HFFc6 (cell line): ENCODE measurements at regions not wholly inside any gene's neighbourhood (a gene's known extent, or its start where the extent isn't known, plus 50 kb on each side); places are given as distances from the start of the nearest gene placed in this dataset.
"Not testable (repeated sequence)": the region's sequence is repeated elsewhere in the genome, so short reads cannot be mapped to it uniquely, and the experiment has no call there.

Experiments
- DNase-seq: peaks from one replicate; pipeline ENCODE4 v3.0.0-alpha.2; 2018
- H3K27ac Mint-ChIP-seq: 2 replicates; pipeline ENCODE4 v1.8.0; 2020; ENCODE audit warnings: mild to moderate bottlenecking, mixed read lengths
- H3K27me3 Mint-ChIP-seq: 2 replicates; pipeline ENCODE4 v1.8.0; 2021; ENCODE audit warnings: mild to moderate bottlenecking, moderate library complexity, mixed read lengths; ENCODE audit not compliant: insufficient read depth
- H3K36me3 Mint-ChIP-seq: 2 replicates; pipeline ENCODE4 v1.8.0; 2021; ENCODE audit warnings: low read depth, mixed read lengths
- H3K4me1 Mint-ChIP-seq: 2 replicates; pipeline ENCODE4 v1.8.0; 2020; ENCODE audit warnings: low read depth, mixed read lengths
- H3K4me3 Mint-ChIP-seq: 2 replicates; pipeline ENCODE4 v1.8.0; 2020; ENCODE audit warnings: mild to moderate bottlenecking, moderate library complexity, mixed read lengths
- H3K9me3 Mint-ChIP-seq: 2 replicates; pipeline ENCODE4 v1.8.0; 2020; ENCODE audit warnings: mild to moderate bottlenecking, mixed read lengths
- TF ChIP-seq, protein P1 (sequence below): fragments of 200-600 bp; sonication (generic); IDR thresholded peaks from 2 replicates; pipeline ENCODE4 v1.5.0; 2021; ENCODE audit warnings: antibody characterized with exemption, mild to moderate bottlenecking

GRCh38 chr17:71866095-71866494 lies 254.7 kb upstream of the SOX9 start:
- H3K27me3 Mint-ChIP-seq = no peaks in the 10 kb centered on the region; the same call in 1 of the 2 replicates
- TF ChIP-seq, protein P1, sequence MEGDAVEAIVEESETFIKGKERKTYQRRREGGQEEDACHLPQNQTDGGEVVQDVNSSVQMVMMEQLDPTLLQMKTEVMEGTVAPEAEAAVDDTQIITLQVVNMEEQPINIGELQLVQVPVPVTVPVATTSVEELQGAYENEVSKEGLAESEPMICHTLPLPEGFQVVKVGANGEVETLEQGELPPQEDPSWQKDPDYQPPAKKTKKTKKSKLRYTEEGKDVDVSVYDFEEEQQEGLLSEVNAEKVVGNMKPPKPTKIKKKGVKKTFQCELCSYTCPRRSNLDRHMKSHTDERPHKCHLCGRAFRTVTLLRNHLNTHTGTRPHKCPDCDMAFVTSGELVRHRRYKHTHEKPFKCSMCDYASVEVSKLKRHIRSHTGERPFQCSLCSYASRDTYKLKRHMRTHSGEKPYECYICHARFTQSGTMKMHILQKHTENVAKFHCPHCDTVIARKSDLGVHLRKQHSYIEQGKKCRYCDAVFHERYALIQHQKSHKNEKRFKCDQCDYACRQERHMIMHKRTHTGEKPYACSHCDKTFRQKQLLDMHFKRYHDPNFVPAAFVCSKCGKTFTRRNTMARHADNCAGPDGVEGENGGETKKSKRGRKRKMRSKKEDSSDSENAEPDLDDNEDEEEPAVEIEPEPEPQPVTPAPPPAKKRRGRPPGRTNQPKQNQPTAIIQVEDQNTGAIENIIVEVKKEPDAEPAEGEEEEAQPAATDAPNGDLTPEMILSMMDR = no peak
- H3K4me1 Mint-ChIP-seq = no peaks in the 10 kb centered on the region
- H3K4me3 Mint-ChIP-seq = no peak overlapping the region
- H3K27ac Mint-ChIP-seq = no peak overlapping the region
- DNase-seq = no peak
- H3K9me3 Mint-ChIP-seq = no peaks in the 10 kb centered on the region; the same call in 1 of the 2 replicates
- H3K36me3 Mint-ChIP-seq = no peaks in the 10 kb centered on the region

- Mint-ChIP-seq H3K4me3 (no peak overlapping the region), H3K4me1 (no peaks in the 10 kb centered on the region), H3K27ac (no peak overlapping the region), H3K36me3 (no peaks in the 10 kb centered on the region), H3K27me3 (no peaks in the 10 kb centered on the region; the same call in 1 of the 2 replicates), H3K9me3 (no peaks in the 10 kb centered on the region; the same call in 1 of the 2 replicates)
- no peak for DNase-seq
- TF ChIP-seq, protein P1 = no peak
These were observed 251.5 kb upstream of the SOX9 start for GRCh38 chr17:71869293-71869692.

DNA sequence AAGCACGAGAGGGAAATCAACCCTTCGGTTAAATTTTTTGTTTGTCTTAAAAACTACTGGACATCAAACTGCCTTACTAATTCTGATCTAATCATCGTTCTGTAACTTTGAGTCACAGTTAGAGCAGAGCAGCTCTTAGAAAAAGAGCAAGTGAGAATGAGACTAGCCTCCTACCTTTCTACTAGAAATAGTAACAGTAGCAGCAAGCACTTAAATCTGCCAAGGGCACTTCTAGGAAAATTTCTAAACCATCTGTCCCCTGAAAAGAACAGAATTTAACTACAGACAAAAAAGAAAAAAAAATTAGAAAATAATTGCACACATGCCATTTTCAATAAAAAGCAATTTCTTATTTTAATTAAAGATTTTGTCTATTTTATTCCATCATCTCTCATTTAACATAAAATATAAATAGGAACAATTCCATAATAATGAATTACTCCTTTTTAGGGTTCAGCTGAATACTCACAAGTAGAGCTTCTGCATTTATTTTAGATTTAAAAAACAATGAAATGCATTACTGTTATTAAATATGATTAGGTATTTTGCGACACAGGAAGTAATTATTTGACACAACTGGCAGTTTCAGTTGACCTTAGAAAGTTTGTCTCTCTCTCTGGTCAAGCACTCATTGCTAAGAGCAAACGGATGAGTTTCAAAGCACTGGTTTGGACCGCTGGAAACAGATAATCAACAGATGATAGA lies 250.8 kb upstream of the SOX9 start:
- H3K4me3 Mint-ChIP-seq = no peak overlapping the region
- no peaks in the 10 kb centered on the region for H3K4me1 Mint-ChIP-seq
- no peaks in the 10 kb centered on the region; the same call in 1 of the 2 replicates for H3K27me3 Mint-ChIP-seq
- no peak for DNase-seq
- H3K27ac Mint-ChIP-seq = no peak overlapping the region
- H3K9me3 Mint-ChIP-seq = no peaks in the 10 kb centered on the region; the same call in 1 of the 2 replicates
- TF ChIP-seq, protein P1 = no peak
- H3K36me3 Mint-ChIP-seq = no peaks in the 10 kb centered on the region

DNA sequence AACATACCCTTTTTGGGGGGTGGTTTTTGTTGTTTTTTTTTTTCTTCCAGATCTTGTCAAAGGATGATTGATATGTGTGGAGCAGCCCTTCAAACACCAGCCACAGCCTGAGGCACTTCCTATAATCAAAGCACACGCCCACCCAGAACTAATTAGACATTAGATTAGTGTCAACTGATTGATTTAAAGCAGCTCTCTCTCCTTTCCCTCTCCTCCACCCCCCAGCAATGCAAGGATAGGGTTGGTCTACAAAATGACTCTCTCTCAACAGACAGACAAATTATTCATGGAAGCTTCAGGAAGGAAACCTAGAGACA lies 250.3 kb upstream of the SOX9 start:
- Mint-ChIP-seq H3K4me3 (no peak overlapping the region), H3K36me3 (no peaks in the 10 kb centered on the region), H3K4me1 (no peaks in the 10 kb centered on the region), H3K9me3 (no peaks in the 10 kb centered on the region), H3K27me3 (no peaks in the 10 kb centered on the region; the same call in 1 of the 2 replicates), H3K27ac (no peak overlapping the region)
- TF ChIP-seq, protein P1 = no peak
- no peak for DNase-seq

DNA sequence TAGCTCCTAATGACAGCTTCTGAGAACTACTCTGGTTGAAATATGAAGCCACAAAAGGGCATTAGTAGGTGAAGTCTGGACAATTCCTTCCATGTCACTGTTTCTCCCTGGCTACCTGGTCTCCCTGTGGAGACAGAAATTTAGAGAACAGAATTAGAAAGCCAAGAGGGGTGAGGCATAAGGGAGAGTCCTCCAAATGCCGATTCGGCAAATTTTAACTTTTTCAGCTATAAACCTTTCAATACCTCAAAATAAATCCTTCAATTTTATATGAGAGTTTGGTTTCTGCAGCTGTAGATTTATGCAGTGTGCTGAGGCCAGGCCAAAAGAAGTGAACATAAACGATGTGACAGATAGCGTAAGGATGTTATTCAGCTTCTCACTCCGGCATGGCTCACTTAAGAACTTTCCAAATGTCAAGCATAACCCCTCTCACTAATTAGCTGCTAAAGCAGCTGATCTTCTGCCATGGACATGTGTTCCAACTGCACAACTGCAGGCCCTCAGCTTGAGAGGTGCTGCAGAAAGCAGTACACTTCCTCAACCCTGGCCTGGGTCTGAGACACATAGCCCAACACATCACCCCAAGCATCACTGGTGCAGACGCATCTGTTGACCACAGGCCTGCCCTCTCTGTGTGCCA lies 247.9 kb upstream of the SOX9 start:
- TF ChIP-seq, protein P1 = no peak
- Mint-ChIP-seq H3K4me3 (no peak overlapping the region), H3K27me3 (peaks cover 2% of the 10 kb centered on the region), H3K27ac (no peak overlapping the region), H3K4me1 (no peaks in the 10 kb centered on the region), H3K9me3 (no peaks in the 10 kb centered on the region), H3K36me3 (no peaks in the 10 kb centered on the region)
- no peak for DNase-seq

DNA sequence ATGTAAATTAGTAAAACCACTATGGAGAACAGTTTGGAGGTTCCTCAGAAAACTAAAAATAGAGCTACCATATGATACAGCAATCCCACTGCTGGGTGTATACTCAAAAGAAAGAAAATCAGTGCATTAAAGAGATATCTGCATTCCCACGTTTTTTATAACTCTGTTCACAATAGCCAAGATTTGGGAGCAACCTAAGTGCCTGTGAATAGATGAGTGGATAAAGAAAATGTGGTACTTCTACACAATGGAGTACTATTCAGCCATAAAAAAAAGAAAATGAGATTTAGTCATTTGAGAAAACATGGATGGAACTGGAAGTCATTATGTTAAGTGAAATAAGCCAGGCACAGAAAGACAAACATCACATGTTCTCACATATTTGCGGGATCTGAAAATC lies 246.0 kb upstream of the SOX9 start:
- DNase-seq = not testable (repeated sequence)

More for the DNA sequence above, 246.0 kb upstream of the SOX9 start:
- not testable (repeated sequence) for H3K9me3 Mint-ChIP-seq, H3K36me3 Mint-ChIP-seq, H3K4me3 Mint-ChIP-seq, H3K4me1 Mint-ChIP-seq, H3K27me3 Mint-ChIP-seq, H3K27ac Mint-ChIP-seq
